SU-DHL-6 (cell line): ENCODE measurements at regions not wholly inside any gene's neighbourhood (a gene's known extent, or its start where the extent isn't known, plus 50 kb on each side); places are given as distances from the start of the nearest gene placed in this dataset.

ENCODE experiments used
- H2AFZ ChIP-seq: fragments of 200-600 bp; sonication (generic); 2 replicates; pipeline ENCODE4 v1.6.1; 2014; ENCODE audit warnings: low read depth, mild to moderate bottlenecking, moderate library complexity, mixed read lengths, antibody characterized with exemption, low read length; ENCODE audit not compliant: severe bottlenecking
- H3F3A ChIP-seq: fragments of 200-600 bp; shearing (Covaris generic); 2 replicates; pipeline ENCODE4 v1.6.0; 2016; ENCODE audit warnings: antibody characterized with exemption, mild to moderate bottlenecking; ENCODE audit not compliant: insufficient read depth
- H3K27ac ChIP-seq: fragments of 200-600 bp; sonication (generic); 2 replicates; pipeline ENCODE4 v1.5.1; 2016; ENCODE audit warnings: low read depth, mild to moderate bottlenecking, low read length, moderate library complexity, mixed read lengths
- H3K27me3 ChIP-seq: fragments of 200-600 bp; sonication (generic), shearing (Covaris generic); 2 replicates; pipeline ENCODE4 v1.6.0; 2014; ENCODE audit warnings: mild to moderate bottlenecking, low read length
- H3K36me3 ChIP-seq: fragments of 200-600 bp; sonication (generic); 2 replicates; pipeline ENCODE4 v1.6.1; 2014; ENCODE audit warnings: mild to moderate bottlenecking, low read length, mixed read lengths
- H3K4me2 ChIP-seq: fragments of 300-600, 200-600 bp; shearing (Covaris generic), sonication (generic); 2 replicates; pipeline ENCODE4 v1.6.0; 2014; ENCODE audit warnings: low read length, low read depth, mild to moderate bottlenecking; ENCODE audit not compliant: poor library complexity, severe bottlenecking
- H3K4me3 ChIP-seq: fragments of 200-600 bp; sonication (generic); 2 replicates; pipeline ENCODE4 v1.5.1; 2014; ENCODE audit warnings: antibody characterized with exemption, low read length, mild to moderate bottlenecking, mixed read lengths; ENCODE audit not compliant: insufficient read depth, poor library complexity, severe bottlenecking
- H3K79me2 ChIP-seq: fragments of 200-600 bp; sonication (generic); 2 replicates; pipeline ENCODE4 v1.6.1; 2014; ENCODE audit warnings: mild to moderate bottlenecking, low read length, moderate library complexity; ENCODE audit not compliant: insufficient read depth
- H3K9ac ChIP-seq: fragments of 200-600 bp; sonication (generic); 2 replicates; pipeline ENCODE4 v1.7.0; 2014; ENCODE audit warnings: mild to moderate bottlenecking, low read length
- H3K9me2 ChIP-seq: fragments of 200-600 bp; sonication (generic); replicated peaks from 2 replicates; pipeline ENCODE4 v1.6.1; 2014; ENCODE audit warnings: low read length; ENCODE audit not compliant: insufficient read depth
- H3K9me3 ChIP-seq: fragments of 200-600 bp; sonication (generic); 2 replicates; pipeline ENCODE4 v1.6.1; 2014; ENCODE audit warnings: low read length, mixed read lengths; ENCODE audit not compliant: insufficient read depth
- H4K20me1 ChIP-seq: fragments of 200-600 bp; sonication (generic); 2 replicates; pipeline ENCODE4 v1.6.1; 2014; ENCODE audit warnings: low read depth, mild to moderate bottlenecking, antibody characterized with exemption, low read length, moderate library complexity, mixed read lengths
- CTCF ChIP-seq: fragments of 200-600 bp; sonication (generic); IDR thresholded peaks from one replicate; pipeline ENCODE4 v1.5.1; 2017; ENCODE audit warnings: antibody characterized with exemption, mild to moderate bottlenecking, low read length, moderate library complexity; ENCODE audit not compliant: insufficient read depth, poor library complexity, severe bottlenecking
- EZH2phosphoT487 ChIP-seq: fragments of 200-600 bp; sonication (generic), shearing (Covaris generic); conservative IDR thresholded peaks from 2 replicates; pipeline ENCODE4 v1.6.1; 2018; ENCODE audit warnings: mild to moderate bottlenecking, antibody characterized with exemption, low read length, moderate library complexity, mixed read lengths

- H3F3A ChIP-seq: no peaks in the 10 kb centered on the region
- H3K9me3 ChIP-seq: no peaks in the 10 kb centered on the region
- no peaks in the 10 kb centered on the region for H3K79me2 ChIP-seq
- no peak overlapping the region for H2AFZ ChIP-seq
- no peak overlapping the region for H3K4me3 ChIP-seq
- no peaks in the 10 kb centered on the region for H3K27me3 ChIP-seq
- no peaks in the 10 kb centered on the region for H3K36me3 ChIP-seq
- TF ChIP-seq EZH2phosphoT487: no peak
- TF ChIP-seq CTCF: no peak
- H3K4me2 ChIP-seq: no peak overlapping the region
- no peak overlapping the region for H3K9ac ChIP-seq
- no peaks in the 10 kb centered on the region for H3K9me2 ChIP-seq
- no peaks in the 10 kb centered on the region for H4K20me1 ChIP-seq
- H3K27ac ChIP-seq: no peak overlapping the region
Measured at GRCh38 chr1:201617157-201617556, 78.2 kb downstream of the NAV1 start.

DNA sequence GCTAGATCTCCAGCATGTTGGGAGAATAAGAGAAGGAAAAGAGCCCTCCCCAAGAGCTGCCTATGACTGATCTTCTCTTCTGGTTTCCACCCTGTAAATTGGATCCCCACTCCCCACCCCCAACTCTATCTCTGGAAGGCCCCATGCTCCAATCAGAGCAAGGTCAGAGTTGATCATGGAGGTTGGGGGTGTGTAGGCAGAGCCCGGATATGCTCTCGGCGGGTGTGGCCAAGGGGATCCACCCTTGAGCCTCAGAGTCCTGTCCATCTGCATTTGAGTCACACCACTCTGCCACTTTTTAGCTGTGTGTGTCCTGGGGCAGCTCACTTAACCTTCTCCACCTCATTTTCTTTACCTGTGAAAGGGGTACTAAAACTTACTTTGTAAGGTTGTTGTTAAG, 79.5 kb downstream of the NAV1 start:
- no peaks in the 10 kb centered on the region for H3K9me3 ChIP-seq
- H3K9me2 ChIP-seq: no peaks in the 10 kb centered on the region
- H3F3A ChIP-seq: no peaks in the 10 kb centered on the region
- H3K27me3 ChIP-seq: no peaks in the 10 kb centered on the region
- no peak overlapping the region for H3K4me2 ChIP-seq
- H2AFZ ChIP-seq: no peak overlapping the region
- no peak overlapping the region for H3K4me3 ChIP-seq
- no peaks in the 10 kb centered on the region for H3K36me3 ChIP-seq
- TF ChIP-seq EZH2phosphoT487 (no peak), CTCF (no peak)
- H4K20me1 ChIP-seq: no peaks in the 10 kb centered on the region
- no peaks in the 10 kb centered on the region for H3K79me2 ChIP-seq
- no peak overlapping the region for H3K27ac ChIP-seq
- H3K9ac ChIP-seq: no peak overlapping the region

- Histone ChIP-seq H2AFZ (no peak overlapping the region), H3K9me2 (no peaks in the 10 kb centered on the region), H3K4me2 (no peak overlapping the region), H3K4me3 (no peak overlapping the region), H4K20me1 (no peaks in the 10 kb centered on the region), H3F3A (no peaks in the 10 kb centered on the region), H3K9me3 (no peaks in the 10 kb centered on the region), H3K36me3 (no peaks in the 10 kb centered on the region), H3K9ac (no peak overlapping the region), H3K27ac (no peak overlapping the region), H3K27me3 (no peaks in the 10 kb centered on the region), H3K79me2 (no peaks in the 10 kb centered on the region)
- TF ChIP-seq EZH2phosphoT487 (no peak), CTCF (no peak)
Measured at GRCh38 chr1:201618905-201619304, 80.0 kb downstream of the NAV1 start.

DNA sequence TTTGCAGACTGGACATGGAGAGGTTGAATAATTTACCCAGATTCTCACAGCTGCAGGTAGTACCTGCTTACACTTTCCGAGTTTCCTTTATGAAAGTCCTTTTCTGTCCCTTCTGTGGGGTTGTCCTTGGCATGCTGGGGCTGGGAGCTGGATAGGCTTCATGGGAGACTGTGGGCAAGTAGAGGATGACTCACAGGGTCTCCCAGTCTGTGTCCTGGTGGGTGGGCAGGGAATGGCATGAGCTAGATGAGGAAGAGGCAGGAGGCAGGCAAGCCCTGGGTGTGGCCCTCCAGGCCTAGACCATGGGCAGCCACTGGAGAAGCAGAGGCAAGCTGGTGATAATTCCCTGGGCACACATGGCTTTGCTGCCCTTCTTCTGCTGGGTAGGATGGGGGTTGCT, 80.6 kb downstream of the NAV1 start:
- Histone ChIP-seq H3K9me2 (no peaks in the 10 kb centered on the region), H4K20me1 (no peaks in the 10 kb centered on the region), H3K4me2 (no peak overlapping the region), H2AFZ (no peak overlapping the region), H3K27me3 (no peaks in the 10 kb centered on the region), H3K9me3 (no peaks in the 10 kb centered on the region), H3K4me3 (no peak overlapping the region), H3K9ac (no peak overlapping the region), H3K27ac (no peak overlapping the region), H3F3A (no peaks in the 10 kb centered on the region), H3K79me2 (no peaks in the 10 kb centered on the region), H3K36me3 (no peaks in the 10 kb centered on the region)
- TF ChIP-seq EZH2phosphoT487 (no peak), CTCF (no peak)
